NCI-H345 treated with DMSO at 0.1 percent for 48 hours (cell line): ENCODE measurements at regions not wholly inside any gene's neighbourhood (a gene's known extent, or its start where the extent isn't known, plus 50 kb on each side); places are given as distances from the start of the nearest gene placed in this dataset.

Source experiments
- DNase-seq: peaks from one replicate; lab custom pipeline; 2025; ENCODE audit not compliant: unreplicated experiment; lab: John Stamatoyannopoulos, UW

- DNase-seq: no peak
Observed at GRCh38 chr18:38940863-38941531, 1375.4 kb upstream of the CELF4 start.

- no peak for DNase-seq
Observed at GRCh38 chr18:38940475-38940862, 1374.9 kb upstream of the CELF4 start.

- DNase-seq: no peak
Observed at GRCh38 chr18:38933910-38934510, 1368.4 kb upstream of the CELF4 start.

- DNase-seq: no peak
Observed at GRCh38 chr18:38933322-38933721, 1367.7 kb upstream of the CELF4 start.

GRCh38 chr18:38932752-38933151 is 1367.2 kb upstream of the CELF4 start:
- no peak for DNase-seq

- no peak for DNase-seq
Observed at GRCh38 chr18:38931754-38932050, 1366.1 kb upstream of the CELF4 start.

GRCh38 chr18:38930881-38931753 is 1365.5 kb upstream of the CELF4 start:
- no peak for DNase-seq

- no peak for DNase-seq
Observed at GRCh38 chr18:38923540-38923939, 1357.9 kb upstream of the CELF4 start.

- no peak for DNase-seq
Observed at GRCh38 chr18:38923126-38923525, 1357.5 kb upstream of the CELF4 start.

- no peak for DNase-seq
Observed at GRCh38 chr18:38909972-38910371, 1344.4 kb upstream of the CELF4 start.

GRCh38 chr18:38902796-38903195 is 1337.2 kb upstream of the CELF4 start:
- no peak for DNase-seq

GRCh38 chr18:38900445-38900844 is 1334.8 kb upstream of the CELF4 start:
- no peak for DNase-seq

GRCh38 chr18:38900031-38900430 is 1334.4 kb upstream of the CELF4 start:
- DNase-seq: no peak

GRCh38 chr18:38899252-38899651 is 1333.7 kb upstream of the CELF4 start:
- no peak for DNase-seq

GRCh38 chr18:38898167-38898566 is 1332.6 kb upstream of the CELF4 start:
- no peak for DNase-seq

GRCh38 chr18:38895560-38895959 is 1330.0 kb upstream of the CELF4 start:
- no peak for DNase-seq

- DNase-seq: peak; percentile 11
Observed at GRCh38 chr18:38887671-38888020, 1322.0 kb upstream of the CELF4 start.

- no peak for DNase-seq
Observed at GRCh38 chr18:38886861-38887670, 1321.5 kb upstream of the CELF4 start.

GRCh38 chr18:38886235-38886634 is 1320.6 kb upstream of the CELF4 start:
- no peak for DNase-seq

- DNase-seq: no peak
Observed at GRCh38 chr18:38884050-38884449, 1318.5 kb upstream of the CELF4 start.

GRCh38 chr18:38883111-38883510 is 1317.5 kb upstream of the CELF4 start:
- DNase-seq: no peak

- no peak for DNase-seq
Observed at GRCh38 chr18:38879871-38880270, 1314.3 kb upstream of the CELF4 start.
